LNCAP (cell line): ENCODE measurements at regions not wholly inside any gene's neighbourhood (a gene's known extent, or its start where the extent isn't known, plus 50 kb on each side); places are given as distances from the start of the nearest gene placed in this dataset.

Source experiments
- TF ChIP-seq, protein P1 (sequence below): fragments of 450-650 bp; IDR thresholded peaks from 2 replicates; pipeline ENCODE4 v1.5.1; 2017; ENCODE audit warnings: mild to moderate bottlenecking

- TF ChIP-seq, protein P1, sequence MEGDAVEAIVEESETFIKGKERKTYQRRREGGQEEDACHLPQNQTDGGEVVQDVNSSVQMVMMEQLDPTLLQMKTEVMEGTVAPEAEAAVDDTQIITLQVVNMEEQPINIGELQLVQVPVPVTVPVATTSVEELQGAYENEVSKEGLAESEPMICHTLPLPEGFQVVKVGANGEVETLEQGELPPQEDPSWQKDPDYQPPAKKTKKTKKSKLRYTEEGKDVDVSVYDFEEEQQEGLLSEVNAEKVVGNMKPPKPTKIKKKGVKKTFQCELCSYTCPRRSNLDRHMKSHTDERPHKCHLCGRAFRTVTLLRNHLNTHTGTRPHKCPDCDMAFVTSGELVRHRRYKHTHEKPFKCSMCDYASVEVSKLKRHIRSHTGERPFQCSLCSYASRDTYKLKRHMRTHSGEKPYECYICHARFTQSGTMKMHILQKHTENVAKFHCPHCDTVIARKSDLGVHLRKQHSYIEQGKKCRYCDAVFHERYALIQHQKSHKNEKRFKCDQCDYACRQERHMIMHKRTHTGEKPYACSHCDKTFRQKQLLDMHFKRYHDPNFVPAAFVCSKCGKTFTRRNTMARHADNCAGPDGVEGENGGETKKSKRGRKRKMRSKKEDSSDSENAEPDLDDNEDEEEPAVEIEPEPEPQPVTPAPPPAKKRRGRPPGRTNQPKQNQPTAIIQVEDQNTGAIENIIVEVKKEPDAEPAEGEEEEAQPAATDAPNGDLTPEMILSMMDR: no peak
These were observed 154.8 kb downstream of the RPS24 start for GRCh38 chr10:78188446-78188845.

GRCh38 chr10:78190051-78190825 lies 156.6 kb downstream of the RPS24 start:
- TF ChIP-seq, protein P1: no peak

- TF ChIP-seq, protein P1: no peak
These were observed 157.6 kb downstream of the RPS24 start for GRCh38 chr10:78191301-78191700.

- TF ChIP-seq, protein P1: no peak
These were observed 159.5 kb downstream of the RPS24 start for GRCh38 chr10:78193189-78193588.

- TF ChIP-seq, protein P1: no peak
These were observed 160.4 kb downstream of the RPS24 start for GRCh38 chr10:78194050-78194449.

- TF ChIP-seq, protein P1: no peak
These were observed 161.1 kb downstream of the RPS24 start for GRCh38 chr10:78194539-78195402.

DNA sequence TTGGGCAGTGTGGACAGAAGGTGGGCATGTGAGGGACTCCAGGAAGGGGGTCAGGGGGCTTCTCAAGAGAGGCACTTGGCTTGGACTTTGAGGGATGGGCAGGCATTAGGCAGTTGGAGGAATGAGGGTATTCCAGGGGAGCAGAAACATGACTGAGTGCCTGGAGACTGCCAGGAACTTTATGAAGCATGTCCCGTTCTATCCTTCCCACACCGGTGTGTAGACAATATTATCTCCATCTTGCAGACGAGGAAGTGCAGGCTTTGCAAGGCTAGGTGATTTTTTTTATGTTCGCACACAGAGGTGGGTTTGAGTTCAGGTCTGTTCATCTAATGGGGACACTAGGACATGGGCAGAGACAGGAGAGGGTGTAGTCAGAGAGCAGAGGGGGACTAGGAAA lies 162.7 kb downstream of the RPS24 start:
- TF ChIP-seq, protein P1: no peak
